GM21723 (cell line): ENCODE measurements at regions not wholly inside any gene's neighbourhood (a gene's known extent, or its start where the extent isn't known, plus 50 kb on each side); places are given as distances from the start of the nearest gene placed in this dataset.

Source experiments
- ATAC-seq: cut with Tn5 transposase; IDR thresholded peaks from one replicate; pipeline ENCODE4 v1.9.1; 2021; ENCODE audit warnings: mild to moderate bottlenecking, moderate library complexity; ENCODE audit not compliant: unreplicated experiment

GRCh38 chr10:78740976-78741915 lies 327.5 kb upstream of the ZMIZ1 start:
- ATAC-seq, result no peak

- ATAC-seq, result no peak
Observed at GRCh38 chr10:78742406-78742729, 326.4 kb upstream of the ZMIZ1 start.

GRCh38 chr10:78742730-78743615 lies 325.8 kb upstream of the ZMIZ1 start:
- ATAC-seq, result no peak

GRCh38 chr10:78744056-78744455 lies 324.7 kb upstream of the ZMIZ1 start:
- no peak for ATAC-seq

GRCh38 chr10:78744491-78745090 lies 324.2 kb upstream of the ZMIZ1 start:
- ATAC-seq, result no peak

GRCh38 chr10:78745441-78745840 lies 323.3 kb upstream of the ZMIZ1 start:
- ATAC-seq, result no peak

GRCh38 chr10:78746155-78746763 lies 322.5 kb upstream of the ZMIZ1 start:
- no peak for ATAC-seq

GRCh38 chr10:78747401-78748234 lies 321.1 kb upstream of the ZMIZ1 start:
- no peak for ATAC-seq

GRCh38 chr10:78748235-78748533 lies 320.6 kb upstream of the ZMIZ1 start:
- no peak for ATAC-seq

- ATAC-seq, result no peak
Observed at GRCh38 chr10:78749200-78749599, 319.6 kb upstream of the ZMIZ1 start.

- no peak for ATAC-seq
Observed at GRCh38 chr10:78749898-78750297, 318.9 kb upstream of the ZMIZ1 start.

GRCh38 chr10:78750418-78750817 lies 318.3 kb upstream of the ZMIZ1 start:
- ATAC-seq, result no peak

- no peak for ATAC-seq
Observed at GRCh38 chr10:78751716-78752115, 317.1 kb upstream of the ZMIZ1 start.

- ATAC-seq, result no peak
Observed at GRCh38 chr10:78752221-78752620, 316.5 kb upstream of the ZMIZ1 start.

- ATAC-seq, result no peak
Observed at GRCh38 chr10:78752708-78753107, 316.1 kb upstream of the ZMIZ1 start.

GRCh38 chr10:78754269-78755062 lies 314.3 kb upstream of the ZMIZ1 start:
- ATAC-seq, result no peak

GRCh38 chr10:78755063-78755701 lies 313.6 kb upstream of the ZMIZ1 start:
- no peak for ATAC-seq

- no peak for ATAC-seq
Observed at GRCh38 chr10:78755877-78756455, 312.8 kb upstream of the ZMIZ1 start.
